ENCODE measurements at regions not wholly inside any gene's neighbourhood (a gene's known extent, or its start where the extent isn't known, plus 50 kb on each side); places are given as distances from the start of the nearest gene placed in this dataset.
A peak's percentile ranks its signal among the peaks of the same experiment; 100 is the strongest.

- DNase-seq = peak; percentile 92
Observed at GRCh38 chr12:105820429-105821125, 318.2 kb downstream of the NUAK1 start.

- peak; percentile 92 for DNase-seq
Observed at GRCh38 chr12:105822131-105823105, 316.3 kb downstream of the NUAK1 start.

GRCh38 chr12:105823810-105824209 is 314.9 kb downstream of the NUAK1 start:
- no peak for DNase-seq

GRCh38 chr12:105825141-105825540 is 313.6 kb downstream of the NUAK1 start:
- DNase-seq = no peak

- no peak for DNase-seq
Observed at GRCh38 chr12:105831372-105831771, 307.4 kb downstream of the NUAK1 start.

- no peak for DNase-seq
Observed at GRCh38 chr12:105832021-105832420, 306.7 kb downstream of the NUAK1 start.

GRCh38 chr12:105832806-105833205 is 305.9 kb downstream of the NUAK1 start:
- no peak for DNase-seq

GRCh38 chr12:105834496-105834895 is 304.3 kb downstream of the NUAK1 start:
- DNase-seq = no peak

- no peak for DNase-seq
Observed at GRCh38 chr12:105835580-105836241, 303.0 kb downstream of the NUAK1 start.

- no peak for DNase-seq
Observed at GRCh38 chr12:105836242-105836622, 302.5 kb downstream of the NUAK1 start.

- no peak for DNase-seq
Observed at GRCh38 chr12:105839629-105840127, 299.1 kb downstream of the NUAK1 start.

DNA sequence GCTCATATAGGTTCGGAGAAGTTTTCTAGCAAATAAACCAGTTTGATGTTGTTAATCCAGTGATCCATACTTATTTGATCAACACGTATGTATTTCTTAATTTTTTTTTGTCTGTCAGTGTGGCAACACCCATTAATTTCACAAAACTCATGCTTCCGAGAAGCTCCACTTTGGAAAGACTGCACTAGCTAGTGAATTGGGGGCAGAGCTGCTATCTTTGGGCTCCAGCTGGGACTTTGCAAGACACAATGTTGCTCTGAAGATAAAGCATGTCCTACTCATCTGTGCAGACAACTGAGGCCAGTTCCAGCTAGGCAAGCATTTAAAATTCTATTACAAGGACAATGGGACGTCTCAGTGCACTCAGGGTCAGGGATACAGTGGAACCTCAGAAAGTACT is 298.4 kb downstream of the NUAK1 start:
- no peak for DNase-seq

DNA sequence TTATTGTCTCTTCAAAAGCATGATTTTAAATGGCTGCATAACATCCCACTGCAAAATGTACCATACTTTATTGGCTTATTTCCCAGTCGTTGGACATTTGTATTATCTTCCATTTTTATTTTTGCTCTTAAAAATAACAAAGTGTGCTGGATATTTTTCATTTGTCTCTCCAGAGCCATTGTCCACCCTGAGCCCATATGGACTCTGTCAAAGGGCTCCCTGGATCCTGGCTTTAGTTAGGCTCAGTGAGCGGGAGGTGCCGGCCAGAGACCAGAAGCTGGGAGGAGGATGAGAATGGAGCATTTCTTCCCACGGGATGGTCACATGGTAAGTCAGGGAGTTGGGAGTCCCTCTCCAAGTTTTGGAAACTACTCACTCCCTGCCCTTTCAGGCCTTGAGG is 296.9 kb downstream of the NUAK1 start:
- no peak for DNase-seq

DNA sequence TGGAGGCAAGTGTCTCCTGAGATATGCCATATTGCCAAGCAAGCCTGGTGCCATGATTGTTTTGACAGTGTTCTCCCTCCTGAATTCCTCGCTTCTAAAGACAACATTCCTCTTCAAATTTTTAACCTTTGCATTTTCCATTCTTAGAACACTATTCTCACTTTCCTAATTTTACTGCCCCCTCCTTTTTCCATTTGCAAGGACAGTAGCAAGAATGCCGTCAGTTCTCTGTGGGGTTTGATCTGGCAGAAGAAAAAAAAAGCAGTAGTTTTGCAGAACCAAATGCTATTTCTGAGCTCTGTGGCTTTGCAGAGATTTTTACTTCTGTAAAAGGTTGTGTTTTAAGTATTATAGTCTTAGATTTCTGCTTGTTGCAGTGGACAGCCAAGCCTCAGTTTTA is 295.2 kb downstream of the NUAK1 start:
- no peak for DNase-seq

- peak; percentile 74 for DNase-seq
Observed at GRCh38 chr12:105843986-105844760, 294.6 kb downstream of the NUAK1 start.

GRCh38 chr12:105846331-105846730 is 292.4 kb downstream of the NUAK1 start:
- no peak for DNase-seq

GRCh38 chr12:105847068-105847467 is 291.7 kb downstream of the NUAK1 start:
- no peak for DNase-seq

- DNase-seq = no peak
Observed at GRCh38 chr12:105848286-105848685, 290.5 kb downstream of the NUAK1 start.

DNA sequence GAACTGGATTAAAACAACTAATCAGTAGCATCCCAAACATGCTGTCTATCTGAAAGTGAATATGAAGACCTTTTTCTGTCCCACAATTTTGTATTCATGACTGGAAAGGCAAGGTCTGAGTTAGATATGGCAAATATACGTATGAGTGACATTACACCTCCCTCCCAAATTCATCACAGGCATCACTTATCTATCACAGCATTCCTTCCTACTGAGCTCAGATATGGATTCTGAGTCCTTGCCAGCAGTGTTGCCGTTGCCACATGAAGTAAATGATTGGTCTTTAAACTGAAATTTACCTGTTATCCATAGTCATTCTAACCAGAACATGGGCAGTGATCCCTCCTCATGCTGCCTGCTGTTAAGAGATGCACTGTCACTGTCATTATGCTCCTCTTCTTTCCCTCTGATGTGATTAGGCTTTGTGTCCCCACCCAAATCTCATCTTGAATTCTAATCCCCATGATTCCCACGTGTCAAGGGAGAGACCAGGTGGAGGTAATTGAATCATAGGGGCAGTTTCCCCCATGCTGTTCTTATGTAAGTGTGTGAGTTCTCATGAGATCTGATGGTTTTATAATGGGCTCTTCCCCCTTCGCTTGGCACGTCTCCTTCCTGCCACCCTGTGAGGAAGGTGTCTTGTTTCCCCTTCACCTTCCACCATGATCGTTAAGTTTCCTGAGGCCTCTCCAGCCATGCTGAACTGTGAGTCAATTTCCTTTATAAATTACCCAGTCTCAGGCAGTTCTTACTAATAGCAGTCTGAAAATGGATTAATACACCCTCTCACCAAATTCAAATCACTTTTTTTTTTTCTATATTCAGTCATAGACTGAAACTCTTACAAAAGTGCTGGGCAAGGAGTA is 288.4 kb downstream of the NUAK1 start:
- peak; percentile 28 for DNase-seq

DNA sequence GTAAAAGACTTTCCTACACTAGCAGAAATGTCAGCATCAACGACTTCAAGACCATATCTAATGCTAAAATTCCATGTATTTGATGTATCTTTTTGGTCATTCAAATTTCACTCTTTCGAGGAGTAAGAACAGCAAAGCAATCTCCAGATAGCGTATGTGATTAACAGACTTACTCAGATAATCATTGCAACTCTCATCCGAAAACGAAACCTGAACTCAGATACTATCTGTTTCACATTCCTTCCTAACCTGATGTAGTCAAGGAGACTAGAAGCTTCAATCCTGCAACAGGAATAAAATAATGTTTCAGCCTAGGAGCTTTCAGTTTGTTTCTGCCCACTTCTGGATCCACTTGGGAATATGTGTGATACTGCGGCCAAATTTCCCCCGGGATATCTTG is 286.3 kb downstream of the NUAK1 start:
- DNase-seq = no peak

DNA sequence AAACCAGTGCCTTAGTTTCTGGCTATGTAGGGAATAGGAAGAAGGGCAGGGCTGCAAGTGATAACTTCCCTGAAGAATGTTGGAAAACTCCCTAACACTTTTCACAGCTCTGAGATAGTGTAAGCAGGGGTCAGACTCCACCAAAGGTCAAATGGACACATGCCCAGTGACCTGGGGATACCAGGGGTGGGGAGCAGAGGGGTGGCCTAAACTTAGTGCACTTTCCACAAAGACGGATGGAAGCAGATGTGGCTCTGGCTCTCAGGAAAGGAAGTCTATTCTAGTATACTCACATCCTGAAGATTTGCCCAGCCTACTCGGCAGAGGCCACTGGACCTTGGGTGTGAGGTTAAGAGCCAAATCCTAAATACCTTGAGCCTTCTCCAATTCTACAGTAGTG is 285.8 kb downstream of the NUAK1 start:
- no peak for DNase-seq

- peak; percentile 56 for DNase-seq
Observed at GRCh38 chr12:105854071-105854470, 284.7 kb downstream of the NUAK1 start.
